ENCODE measurements at regions not wholly inside any gene's neighbourhood (a gene's known extent, or its start where the extent isn't known, plus 50 kb on each side); places are given as distances from the start of the nearest gene placed in this dataset.

DNA sequence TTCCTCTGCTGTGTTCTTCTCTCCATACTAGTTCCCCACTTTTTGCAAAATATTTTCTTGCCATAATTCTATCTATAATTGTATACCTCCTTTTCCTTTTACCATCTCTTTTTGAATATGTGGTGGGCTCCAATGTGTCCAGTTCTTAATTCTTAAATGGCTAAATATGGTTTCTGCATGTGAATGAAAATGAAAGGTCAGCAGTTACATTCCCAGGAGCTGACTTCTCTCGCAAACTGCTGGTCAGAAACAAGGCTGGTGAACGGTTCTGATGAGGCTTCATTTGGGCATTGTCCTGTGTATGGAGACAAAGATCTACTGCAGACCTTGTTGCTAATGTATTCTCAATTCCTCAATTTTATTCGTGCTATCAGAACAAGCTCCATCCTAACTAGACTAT, 309.2 kb downstream of the SNX13 start:
- H3K4me3 Mint-ChIP-seq (ENCODE audit: unreplicated experiment) = no peak overlapping the region
- no peaks in the 10 kb centered on the region for H3K9me3 Mint-ChIP-seq (ENCODE audit: unreplicated experiment)
- no peaks in the 10 kb centered on the region for H3K36me3 Mint-ChIP-seq (ENCODE audit: unreplicated experiment)
- TF ChIP-seq, protein P1, sequence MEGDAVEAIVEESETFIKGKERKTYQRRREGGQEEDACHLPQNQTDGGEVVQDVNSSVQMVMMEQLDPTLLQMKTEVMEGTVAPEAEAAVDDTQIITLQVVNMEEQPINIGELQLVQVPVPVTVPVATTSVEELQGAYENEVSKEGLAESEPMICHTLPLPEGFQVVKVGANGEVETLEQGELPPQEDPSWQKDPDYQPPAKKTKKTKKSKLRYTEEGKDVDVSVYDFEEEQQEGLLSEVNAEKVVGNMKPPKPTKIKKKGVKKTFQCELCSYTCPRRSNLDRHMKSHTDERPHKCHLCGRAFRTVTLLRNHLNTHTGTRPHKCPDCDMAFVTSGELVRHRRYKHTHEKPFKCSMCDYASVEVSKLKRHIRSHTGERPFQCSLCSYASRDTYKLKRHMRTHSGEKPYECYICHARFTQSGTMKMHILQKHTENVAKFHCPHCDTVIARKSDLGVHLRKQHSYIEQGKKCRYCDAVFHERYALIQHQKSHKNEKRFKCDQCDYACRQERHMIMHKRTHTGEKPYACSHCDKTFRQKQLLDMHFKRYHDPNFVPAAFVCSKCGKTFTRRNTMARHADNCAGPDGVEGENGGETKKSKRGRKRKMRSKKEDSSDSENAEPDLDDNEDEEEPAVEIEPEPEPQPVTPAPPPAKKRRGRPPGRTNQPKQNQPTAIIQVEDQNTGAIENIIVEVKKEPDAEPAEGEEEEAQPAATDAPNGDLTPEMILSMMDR (IDR thresholded peaks at IDR 0.05; ENCODE audit: partially characterized antibody, unreplicated experiment) = no peak
- H3K4me1 Mint-ChIP-seq (ENCODE audit: low read depth, unreplicated experiment) = peaks cover 1% of the 10 kb centered on the region
- no peaks in the 10 kb centered on the region for H3K27me3 Mint-ChIP-seq (ENCODE audit: unreplicated experiment)
- DNase-seq = no peak
- H3K27ac Mint-ChIP-seq (ENCODE audit: unreplicated experiment) = no peak overlapping the region

DNA sequence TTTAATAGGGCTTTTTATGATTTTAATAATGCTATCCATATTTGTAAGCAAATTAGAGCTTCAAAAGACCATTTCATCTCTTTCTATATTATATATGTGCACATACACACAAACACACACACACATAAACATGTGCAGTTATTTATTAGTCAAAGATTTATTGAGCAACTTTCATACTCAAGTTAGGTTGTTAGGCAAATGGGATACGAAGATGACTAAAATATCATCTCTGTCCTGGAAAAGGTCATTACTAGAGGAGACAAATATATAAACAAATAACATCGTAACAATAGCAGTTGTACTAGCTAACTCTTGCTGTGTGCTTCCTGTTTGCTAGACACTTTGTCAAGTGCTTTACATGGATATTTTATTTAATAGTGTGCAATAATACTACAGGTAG, 307.9 kb downstream of the SNX13 start:
- DNase-seq = no peak
- H3K4me3 Mint-ChIP-seq (ENCODE audit: unreplicated experiment) = no peak overlapping the region
- no peaks in the 10 kb centered on the region for H3K4me1 Mint-ChIP-seq (ENCODE audit: low read depth, unreplicated experiment)
- TF ChIP-seq, protein P1 (IDR thresholded peaks at IDR 0.05; ENCODE audit: partially characterized antibody, unreplicated experiment) = no peak
- H3K27me3 Mint-ChIP-seq (ENCODE audit: unreplicated experiment) = no peaks in the 10 kb centered on the region
- H3K36me3 Mint-ChIP-seq (ENCODE audit: unreplicated experiment) = no peaks in the 10 kb centered on the region
- H3K27ac Mint-ChIP-seq (ENCODE audit: unreplicated experiment) = no peak overlapping the region
- no peaks in the 10 kb centered on the region for H3K9me3 Mint-ChIP-seq (ENCODE audit: unreplicated experiment)

DNA sequence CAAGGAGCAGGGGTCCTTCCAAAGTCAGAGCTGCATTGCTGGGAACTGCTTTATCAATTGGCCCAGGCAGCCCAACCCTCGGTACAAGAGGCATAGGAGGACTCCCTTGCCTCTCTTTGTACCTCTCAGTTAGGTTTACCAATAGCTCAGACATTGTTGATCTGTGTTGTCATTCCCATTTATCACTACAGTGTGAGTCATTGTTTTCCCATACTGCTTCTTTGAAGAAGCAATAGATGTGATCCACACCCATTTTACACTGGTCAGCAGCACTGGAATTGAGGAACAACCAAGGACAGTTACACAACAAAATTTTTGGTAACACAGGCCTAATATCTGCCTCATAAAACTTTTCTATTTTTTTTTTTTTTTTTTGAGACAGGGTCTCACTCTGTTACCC, 307.2 kb downstream of the SNX13 start:
- no peak for DNase-seq
- H3K4me3 Mint-ChIP-seq (ENCODE audit: unreplicated experiment) = no peak overlapping the region
- no peaks in the 10 kb centered on the region for H3K36me3 Mint-ChIP-seq (ENCODE audit: unreplicated experiment)
- H3K27ac Mint-ChIP-seq (ENCODE audit: unreplicated experiment) = no peak overlapping the region
- H3K4me1 Mint-ChIP-seq (ENCODE audit: low read depth, unreplicated experiment) = peaks cover 2% of the 10 kb centered on the region
- no peaks in the 10 kb centered on the region for H3K27me3 Mint-ChIP-seq (ENCODE audit: unreplicated experiment)
- TF ChIP-seq, protein P1 (IDR thresholded peaks at IDR 0.05; ENCODE audit: partially characterized antibody, unreplicated experiment) = no peak
- no peaks in the 10 kb centered on the region for H3K9me3 Mint-ChIP-seq (ENCODE audit: unreplicated experiment)

DNA sequence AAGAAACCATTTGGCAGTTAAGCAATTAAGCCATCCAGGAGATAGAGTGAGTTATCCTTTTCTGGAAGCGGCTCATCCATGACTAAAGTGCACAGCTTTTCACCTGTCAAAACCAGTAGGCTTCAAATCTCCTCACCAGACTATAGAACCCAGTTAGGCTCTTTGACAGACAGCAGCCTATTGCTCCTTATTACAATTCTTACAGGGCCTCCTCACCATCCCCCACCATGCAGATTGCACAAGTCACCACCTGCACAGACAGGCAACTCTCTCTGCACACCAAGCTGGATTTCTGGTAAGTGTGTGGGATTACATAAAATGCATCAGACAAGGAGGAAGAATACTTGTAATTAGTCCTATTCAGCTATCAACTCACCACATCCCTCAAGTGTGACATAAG, 301.6 kb downstream of the SNX13 start:
- peaks cover 7% of the 10 kb centered on the region for H3K36me3 Mint-ChIP-seq (ENCODE audit: unreplicated experiment)
- no peaks in the 10 kb centered on the region for H3K27me3 Mint-ChIP-seq (ENCODE audit: unreplicated experiment)
- DNase-seq = no peak
- no peak overlapping the region for H3K27ac Mint-ChIP-seq (ENCODE audit: unreplicated experiment)
- H3K9me3 Mint-ChIP-seq (ENCODE audit: unreplicated experiment) = no peaks in the 10 kb centered on the region
- TF ChIP-seq, protein P1 (IDR thresholded peaks at IDR 0.05; ENCODE audit: partially characterized antibody, unreplicated experiment) = no peak
- H3K4me1 Mint-ChIP-seq (ENCODE audit: low read depth, unreplicated experiment) = peaks cover 11% of the 10 kb centered on the region
- H3K4me3 Mint-ChIP-seq (ENCODE audit: unreplicated experiment) = no peak overlapping the region

DNA sequence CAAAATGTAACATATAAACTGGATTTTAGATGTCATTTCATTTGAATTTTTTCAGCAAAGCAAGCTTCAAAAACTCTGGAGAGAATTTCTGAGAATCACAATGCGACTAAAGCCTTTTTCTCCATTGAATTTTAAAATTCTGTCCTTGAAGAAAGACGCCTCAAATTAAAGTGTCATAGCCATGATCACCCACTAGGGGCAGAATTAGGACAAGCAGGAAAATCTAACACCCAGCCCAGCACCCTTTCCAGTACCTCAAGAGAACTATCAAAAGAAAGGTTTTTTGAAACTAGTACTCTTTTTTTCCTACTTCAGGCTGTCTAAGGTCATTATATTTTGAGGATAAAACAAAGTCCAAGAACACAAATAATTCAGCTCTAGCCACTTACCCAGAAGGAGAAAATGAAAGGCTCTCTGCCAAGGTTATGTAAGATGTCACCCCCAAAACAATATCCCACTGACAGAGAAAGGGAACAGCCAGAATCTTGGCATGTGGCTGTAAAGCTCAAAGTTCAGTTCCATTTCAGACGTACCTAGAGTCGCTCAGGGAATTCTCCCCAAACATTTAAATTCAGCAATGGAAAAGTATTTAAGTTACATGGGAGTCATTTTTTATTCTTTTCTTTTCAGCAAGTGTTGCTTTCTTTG, 299.4 kb downstream of the SNX13 start:
- TF ChIP-seq, protein P1 (IDR thresholded peaks at IDR 0.05; ENCODE audit: partially characterized antibody, unreplicated experiment) = peak; percentile 90
- Mint-ChIP-seq H3K36me3 (ENCODE audit: unreplicated experiment) (peaks cover 7% of the 10 kb centered on the region), H3K27me3 (ENCODE audit: unreplicated experiment) (no peaks in the 10 kb centered on the region), H3K27ac (ENCODE audit: unreplicated experiment) (no peak overlapping the region), H3K4me3 (ENCODE audit: unreplicated experiment) (no peak overlapping the region), H3K4me1 (ENCODE audit: low read depth, unreplicated experiment) (peaks cover 11% of the 10 kb centered on the region), H3K9me3 (ENCODE audit: unreplicated experiment) (peaks cover 3% of the 10 kb centered on the region)
- no peak for DNase-seq

Data from glutamatergic neuron (in vitro differentiated cells).